ES-I3 (cell line): ENCODE measurements at regions not wholly inside any gene's neighbourhood (a gene's known extent, or its start where the extent isn't known, plus 50 kb on each side); places are given as distances from the start of the nearest gene placed in this dataset.

Source experiments
- H3K36me3 ChIP-seq: 2 replicates; pipeline ENCODE4 v1.6.1; 2013; ENCODE audit warnings: mild to moderate bottlenecking, low read length, control low read depth, moderate library complexity; ENCODE audit not compliant: insufficient read depth
- H3K4me1 ChIP-seq: 2 replicates; pipeline ENCODE4 v1.6.1; 2013; ENCODE audit warnings: mild to moderate bottlenecking, control low read depth, low read length; ENCODE audit not compliant: insufficient read depth
- H3K9ac ChIP-seq: 2 replicates; pipeline ENCODE4 v1.6.1; 2013; ENCODE audit warnings: low read depth, mild to moderate bottlenecking, low read length, moderate library complexity
- H3K9me3 ChIP-seq: 2 replicates; pipeline ENCODE4 v1.6.1; 2013; ENCODE audit warnings: mild to moderate bottlenecking, low read length, moderate library complexity; ENCODE audit not compliant: control insufficient read depth, insufficient read depth

- Histone ChIP-seq H3K36me3 (no peaks in the 10 kb centered on the region), H3K4me1 (0 out of 2 replicates have a peak, but pooled peaks cover 5% of the 10 kb centered on the region), H3K9ac (no peak overlapping the region), H3K9me3 (no peaks in the 10 kb centered on the region; the same call in 1 of the 2 replicates)
These were observed 51.3 kb upstream of the PFKP start for GRCh38 chr10:3016016-3016415.

DNA sequence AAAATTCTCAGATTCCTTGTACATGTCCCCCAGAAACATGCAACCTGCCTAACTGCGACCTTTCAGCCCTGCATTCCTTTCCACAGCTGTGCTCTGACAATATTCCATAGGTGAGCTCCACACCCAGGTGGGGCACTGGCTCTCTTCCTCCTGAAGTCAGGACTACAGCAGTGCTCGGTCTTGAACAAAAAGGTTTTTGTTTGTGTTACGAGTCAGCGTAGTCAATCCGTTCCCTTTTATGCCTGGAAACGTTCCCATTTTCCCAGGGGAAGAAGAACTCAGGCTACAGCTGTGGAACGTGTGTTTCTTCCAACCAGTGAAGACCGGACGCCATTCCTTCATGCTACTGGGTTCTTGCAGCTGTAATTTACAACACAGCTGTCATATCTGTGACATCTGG, 52.4 kb upstream of the PFKP start:
- Histone ChIP-seq H3K9ac (no peak overlapping the region), H3K9me3 (no peaks in the 10 kb centered on the region; the same call in 1 of the 2 replicates), H3K36me3 (no peaks in the 10 kb centered on the region), H3K4me1 (peaks cover 12% of the 10 kb centered on the region; the same call in 1 of the 2 replicates)

DNA sequence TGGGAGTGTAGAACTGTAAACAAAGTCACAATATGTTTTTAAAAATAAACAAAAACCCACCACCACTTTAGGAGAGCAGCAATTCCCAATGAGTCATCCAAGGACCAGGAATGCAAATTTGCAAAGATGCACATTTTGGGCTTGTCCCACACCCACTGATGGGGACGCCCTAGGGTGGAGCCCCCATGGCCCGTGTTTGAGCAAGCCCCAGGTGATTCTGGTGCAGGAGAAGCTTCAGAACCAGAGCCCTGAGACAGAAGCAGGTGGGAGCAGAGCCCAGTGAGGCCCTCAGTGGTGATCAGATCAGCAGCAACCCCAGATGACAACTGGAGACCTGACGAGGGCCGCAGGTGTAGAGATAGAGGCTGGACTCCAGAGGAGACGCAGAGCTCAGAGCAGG, 55.1 kb upstream of the PFKP start:
- peaks cover 16% of the 10 kb centered on the region; the same call in 1 of the 2 replicates for H3K4me1 ChIP-seq
- H3K9ac ChIP-seq: no peak overlapping the region
- no peaks in the 10 kb centered on the region for H3K9me3 ChIP-seq
- no peaks in the 10 kb centered on the region for H3K36me3 ChIP-seq

DNA sequence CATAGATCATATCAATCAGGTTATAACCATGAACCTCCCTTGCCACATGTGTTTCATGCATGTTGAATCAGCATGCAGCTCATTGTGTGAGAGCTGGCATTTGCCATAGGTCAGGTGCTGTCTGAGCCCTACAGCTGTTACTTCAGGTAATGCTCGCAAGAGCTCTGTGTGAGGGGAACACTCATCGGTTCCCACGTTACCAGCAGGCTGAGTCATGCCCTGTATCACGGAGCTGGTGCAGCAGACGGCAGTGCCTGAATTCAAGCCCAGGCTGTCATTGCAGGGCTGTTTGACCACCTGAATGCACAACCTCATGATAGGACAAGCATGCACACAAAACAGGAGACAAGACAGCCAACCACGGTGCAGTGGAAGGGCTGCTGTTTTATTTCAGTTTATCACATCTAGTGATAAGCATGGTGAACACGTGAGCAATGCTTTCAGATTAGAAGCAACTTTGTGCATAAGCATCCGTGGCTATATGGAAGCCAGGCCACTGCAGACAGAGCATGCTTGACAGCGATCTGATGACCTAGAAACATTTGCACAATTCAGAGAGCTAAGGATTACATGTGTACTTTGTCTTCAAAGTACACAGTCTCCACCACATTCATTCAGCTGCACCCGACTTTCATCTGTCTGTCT, 56.4 kb upstream of the PFKP start:
- Histone ChIP-seq H3K36me3 (no peaks in the 10 kb centered on the region), H3K4me1 (peaks cover 16% of the 10 kb centered on the region; the same call in 1 of the 2 replicates), H3K9ac (no peak overlapping the region), H3K9me3 (no peaks in the 10 kb centered on the region)

GRCh38 chr10:3010334-3010733, 57.0 kb upstream of the PFKP start:
- no peak overlapping the region for H3K9ac ChIP-seq
- no peaks in the 10 kb centered on the region for H3K9me3 ChIP-seq
- H3K4me1 ChIP-seq: peaks cover 16% of the 10 kb centered on the region; the same call in 1 of the 2 replicates
- no peaks in the 10 kb centered on the region for H3K36me3 ChIP-seq

- Histone ChIP-seq H3K9me3 (no peaks in the 10 kb centered on the region), H3K4me1 (peaks cover 11% of the 10 kb centered on the region; the same call in 1 of the 2 replicates), H3K9ac (no peak overlapping the region), H3K36me3 (no peaks in the 10 kb centered on the region)
These were observed 58.0 kb upstream of the PFKP start for GRCh38 chr10:3009341-3009740.

- Histone ChIP-seq H3K4me1 (peaks cover 11% of the 10 kb centered on the region; the same call in 1 of the 2 replicates), H3K9me3 (no peaks in the 10 kb centered on the region), H3K36me3 (no peaks in the 10 kb centered on the region), H3K9ac (no peak overlapping the region)
These were observed 58.7 kb upstream of the PFKP start for GRCh38 chr10:3008518-3009195.

- Histone ChIP-seq H3K9me3 (no peaks in the 10 kb centered on the region), H3K4me1 (peaks cover 11% of the 10 kb centered on the region; the same call in 1 of the 2 replicates), H3K9ac (no peak overlapping the region)
These were observed 60.7 kb upstream of the PFKP start for GRCh38 chr10:3006607-3007006.

GRCh38 chr10:3006093-3006492, 61.3 kb upstream of the PFKP start:
- Histone ChIP-seq H3K36me3 (no peaks in the 10 kb centered on the region), H3K9ac (no peak overlapping the region), H3K9me3 (no peaks in the 10 kb centered on the region), H3K4me1 (peaks cover 11% of the 10 kb centered on the region; the same call in 1 of the 2 replicates)

More at GRCh38 chr10:3006607-3007006, 60.7 kb upstream of the PFKP start:
- no peaks in the 10 kb centered on the region for H3K36me3 ChIP-seq

DNA sequence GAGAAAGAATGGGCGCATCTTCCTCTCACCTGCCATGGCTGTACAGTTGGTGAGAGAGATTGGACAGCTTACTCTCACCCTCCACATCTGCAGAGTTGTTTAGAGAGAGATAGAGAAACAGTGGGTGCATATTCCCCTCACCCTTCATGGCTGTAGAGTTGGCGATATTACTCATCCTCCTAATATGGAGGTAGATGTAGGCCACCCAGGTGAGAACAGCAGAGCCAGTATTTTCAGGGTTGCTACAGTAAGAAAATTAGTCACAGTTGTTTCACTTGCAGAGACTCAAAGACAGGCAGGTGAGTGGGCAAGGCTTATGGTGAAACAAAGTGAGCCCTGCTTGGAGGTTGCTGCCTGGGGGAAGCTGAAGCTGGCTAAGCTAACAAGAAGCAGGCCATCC, 65.0 kb upstream of the PFKP start:
- Histone ChIP-seq H3K9me3 (no peaks in the 10 kb centered on the region), H3K36me3 (no peaks in the 10 kb centered on the region), H3K4me1 (no peaks in the 10 kb centered on the region), H3K9ac (no peak overlapping the region)

- Histone ChIP-seq H3K4me1 (no peaks in the 10 kb centered on the region), H3K36me3 (no peaks in the 10 kb centered on the region), H3K9ac (no peak overlapping the region), H3K9me3 (no peaks in the 10 kb centered on the region)
These were observed 67.3 kb upstream of the PFKP start for GRCh38 chr10:3000048-3000447.

- peaks cover 3% of the 10 kb centered on the region; the same call in 1 of the 2 replicates for H3K9me3 ChIP-seq
- no peak overlapping the region for H3K9ac ChIP-seq
- no peaks in the 10 kb centered on the region for H3K36me3 ChIP-seq
- H3K4me1 ChIP-seq: no peaks in the 10 kb centered on the region
These were observed 73.0 kb upstream of the PFKP start for GRCh38 chr10:2994221-2994961.

GRCh38 chr10:2993636-2994035, 73.7 kb upstream of the PFKP start:
- H3K4me1 ChIP-seq: no peaks in the 10 kb centered on the region
- H3K9ac ChIP-seq: no peak overlapping the region
- no peaks in the 10 kb centered on the region for H3K36me3 ChIP-seq
- peaks cover 3% of the 10 kb centered on the region; the same call in 1 of the 2 replicates for H3K9me3 ChIP-seq

DNA sequence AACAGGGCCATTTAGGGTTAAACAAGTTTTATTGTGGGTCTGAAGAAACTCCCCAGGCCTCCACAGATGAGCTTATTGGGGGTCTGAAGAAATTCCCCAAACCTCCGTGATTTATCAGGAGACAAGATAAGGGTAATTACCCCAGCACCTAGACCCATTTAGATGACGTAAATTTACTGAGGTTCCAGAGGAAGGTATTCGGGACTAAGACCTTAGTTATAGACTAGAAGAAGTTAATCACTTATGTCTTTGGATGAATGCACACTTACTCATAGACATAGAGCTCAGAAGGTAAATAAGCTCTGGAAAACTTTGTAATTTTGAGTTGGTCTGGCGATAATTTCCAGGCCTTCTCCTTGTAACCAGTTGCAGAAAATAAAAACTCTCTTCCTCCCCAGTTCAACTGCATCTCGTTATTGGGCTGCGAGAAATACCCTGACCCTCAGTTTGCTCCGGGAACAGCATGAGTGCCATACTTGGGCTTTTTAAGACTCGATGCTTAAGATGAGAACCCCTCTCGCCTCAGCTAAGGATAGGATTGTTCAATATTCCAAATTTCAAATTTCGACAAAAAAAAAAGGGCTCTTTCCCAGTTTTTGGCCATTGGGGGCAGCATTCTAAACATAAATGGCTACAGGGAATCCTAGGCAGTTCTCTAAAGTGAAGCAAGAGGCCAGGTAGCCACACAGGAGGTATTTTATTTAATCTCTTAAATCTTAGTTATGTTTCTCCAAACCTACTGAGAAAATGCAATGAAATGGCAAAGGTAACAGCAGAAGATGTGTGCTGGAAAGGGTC, 74.7 kb upstream of the PFKP start:
- Histone ChIP-seq H3K9ac (no peak overlapping the region), H3K36me3 (no peaks in the 10 kb centered on the region), H3K9me3 (peaks cover 3% of the 10 kb centered on the region; the same call in 1 of the 2 replicates), H3K4me1 (no peaks in the 10 kb centered on the region)
